B cell (primary cell): ENCODE measurements at regions not wholly inside any gene's neighbourhood (a gene's known extent, or its start where the extent isn't known, plus 50 kb on each side); places are given as distances from the start of the nearest gene placed in this dataset.

Source experiments
- ATAC-seq: fragments of 200-7000 bp; cut with Tn5 transposase; one replicate; pipeline ENCODE4 v1.10.0; 2021; ENCODE audit warnings: low read depth, mild to moderate bottlenecking, moderate number of reproducible peaks, moderate library complexity
- CTCF ChIA-PET: fragments of 350-600 bp; sonication (Branson Sonifier 250); formaldehyde crosslinking; loops from one replicate; lab custom pipeline; 2021; ENCODE audit warnings: antibody characterized with exemption, inconsistent platforms; lab: Charles Lee
- POLR2A ChIA-PET: fragments of 350-600 bp; sonication (Branson Sonifier 250); formaldehyde crosslinking; loops from one replicate; lab custom pipeline; 2021; ENCODE audit warnings: antibody characterized with exemption; lab: Charles Lee
- DNase-seq: peaks from one replicate; pipeline ENCODE4 v3.0.0; 2013
- H2AFZ ChIP-seq: 2 replicates; pipeline ENCODE4 v1.6.1; 2012; ENCODE audit warnings: mild to moderate bottlenecking, low read depth, low read length; ENCODE audit not compliant: insufficient read depth, poor library complexity, severe bottlenecking
- H3K27ac ChIP-seq, 2 donors: 1 replicate in 1 of 2; 2 replicates in 1 of 2; pipeline ENCODE4 v1.5.1; 2012 to 2013; ENCODE audit warnings: low read length in 2 of 2, mild to moderate bottlenecking in 2 of 2, moderate library complexity in 1 of 2
- H3K27me3 ChIP-seq, 4 experiments: fragments of 200-600 bp in 1 of 4; sonication (generic) in 1 of 4; replicated peaks in 1 of 4; 1 replicate in 2 of 4; 2 replicates in 2 of 4; pipeline versions ENCODE4 v1.6.1 to v1.7.0; 2013 to 2016; ENCODE audit warnings: low read length in 3 of 4, mild to moderate bottlenecking in 2 of 4, mixed read lengths in 1 of 4, moderate library complexity in 1 of 4; ENCODE audit not compliant: insufficient read depth in 4 of 4, control insufficient read depth in 3 of 4; ENCODE audit errors: control extremely low read depth in 1 of 4
- H3K36me3 ChIP-seq, 2 experiments: replicated peaks in 1 of 2; 1 replicate in 1 of 2; 2 replicates in 1 of 2; pipeline versions ENCODE4 v1.6.1 to v1.7.1; 2013; ENCODE audit warnings: low read length in 1 of 2; ENCODE audit not compliant: insufficient read depth in 2 of 2, control insufficient read depth in 1 of 2; ENCODE audit errors: control extremely low read depth in 1 of 2, extremely low read depth in 1 of 2
- H3K4me1 ChIP-seq, 2 donors: fragments of 200-600 bp in 1 of 2; sonication (generic) in 1 of 2; 1 replicate in 1 of 2; 2 replicates in 1 of 2; pipeline versions ENCODE4 v1.5.1 to v1.6.1; 2013 to 2017; ENCODE audit warnings: low read length in 2 of 2; ENCODE audit not compliant: control insufficient read depth in 2 of 2, insufficient read depth in 2 of 2
- H3K4me2 ChIP-seq: replicated peaks from 2 replicates; pipeline ENCODE3; 2012; ENCODE audit warnings: mild to moderate bottlenecking, low read depth, low read length; ENCODE audit not compliant: poor library complexity, severe bottlenecking
- H3K4me3 ChIP-seq, 5 experiments: fragments of 200-600 bp in 1 of 5; sonication (generic) in 1 of 5; 1 replicate in 3 of 5; 2 replicates in 2 of 5; pipeline versions ENCODE4 v1.5.1 to v1.7.0; 2011 to 2016; ENCODE audit warnings: low read length in 4 of 5, mild to moderate bottlenecking in 4 of 5, low read depth in 2 of 5, control low read depth in 1 of 5, moderate library complexity in 1 of 5; ENCODE audit not compliant: insufficient read depth in 1 of 5; ENCODE audit errors: control extremely low read depth in 1 of 5, extremely low read depth in 1 of 5
- H3K79me2 ChIP-seq: fragments of 200-600 bp; sonication (generic); one replicate; pipeline ENCODE4 v1.6.0; 2016; ENCODE audit warnings: low read length; ENCODE audit not compliant: control insufficient read depth, insufficient read depth
- H3K9ac ChIP-seq: fragments of 200-600 bp; sonication (generic); 2 replicates; pipeline ENCODE4 v1.6.1; 2017; ENCODE audit warnings: mild to moderate bottlenecking, low read length, moderate library complexity
- H3K9me3 ChIP-seq, 3 donors: one replicate each; pipeline versions ENCODE4 v1.6.1 to v1.7.1; 2013; ENCODE audit warnings: low read length in 2 of 3; ENCODE audit not compliant: control insufficient read depth in 2 of 3, insufficient read depth in 1 of 3; ENCODE audit errors: control extremely low read depth in 1 of 3
- H4K20me1 ChIP-seq: 2 replicates; pipeline ENCODE4 v1.6.0; 2012; ENCODE audit warnings: mild to moderate bottlenecking, low read length; ENCODE audit not compliant: insufficient read depth, control insufficient read depth, poor library complexity, severe bottlenecking
- H3K27ac Mint-ChIP-seq: one replicate; pipeline ENCODE4 v1.8.0; 2021; ENCODE audit warnings: mixed read lengths
- H3K27me3 Mint-ChIP-seq: one replicate; pipeline ENCODE4 v1.8.0; 2021; ENCODE audit warnings: mixed read lengths
- H3K4me1 Mint-ChIP-seq: one replicate; pipeline ENCODE4 v1.8.0; 2021; ENCODE audit warnings: mixed read lengths
- H3K4me3 Mint-ChIP-seq: one replicate; pipeline ENCODE4 v1.8.0; 2021; ENCODE audit warnings: mixed read lengths
- H3K9me3 Mint-ChIP-seq: one replicate; pipeline ENCODE4 v1.8.0; 2022; ENCODE audit warnings: mixed read lengths; ENCODE audit not compliant: insufficient read depth
- CTCF ChIP-seq: fragments of 200-600 bp; IDR thresholded peaks from one replicate; pipeline ENCODE4 v1.8.0; 2022; ENCODE audit warnings: antibody characterized with exemption, mild to moderate bottlenecking
- EZH2 ChIP-seq: IDR thresholded peaks from 2 replicates; pipeline ENCODE4 v1.6.1; 2012; ENCODE audit warnings: borderline replicate concordance, low read depth, mild to moderate bottlenecking, moderate library complexity, low read length; ENCODE audit not compliant: insufficient read depth, poor library complexity, severe bottlenecking
- WGBS: methylation state at CpG from one replicate; pipeline ENCODE4 v1.1.5; 2013; ENCODE audit warnings: missing lambda C conversion rate; ENCODE audit not compliant: insufficient coverage; 5-methylcytosine and 5-hydroxymethylcytosine counted together
- intact Hi-C: fragments of 100-400 bp; cut with micrococcal nuclease; formaldehyde crosslinking; loops from one replicate; pipeline ENCODE4 v1.10.0; 2022

- ChIA-PET CTCF (no interaction called here), POLR2A (no interaction called here)
- Histone ChIP-seq H3K4me3 (no peak overlapping the region), H3K9me3 (no peaks in the 10 kb centered on the region), H4K20me1 (no peaks in the 10 kb centered on the region), H3K4me1 (no peaks in the 10 kb centered on the region), H3K79me2 (no peaks in the 10 kb centered on the region), H3K27ac (no peak overlapping the region), H3K36me3 (no peaks in the 10 kb centered on the region), H3K9ac (no peak overlapping the region), H3K4me2 (no peak overlapping the region), H3K27me3 (no peaks in the 10 kb centered on the region), H2AFZ (no peak overlapping the region)
- no peak overlapping the region for H3K27ac Mint-ChIP-seq
- no peaks in the 10 kb centered on the region for H3K9me3 Mint-ChIP-seq
- DNase-seq (no peak), ATAC-seq (no peak)
- no peaks in the 10 kb centered on the region for H3K27me3 Mint-ChIP-seq
- intact Hi-C loops: no loop called here
- WGBS: 87% methylated on average over 5 of the region's 7 CpGs
- TF ChIP-seq CTCF: no peak
- TF ChIP-seq EZH2: no peak
- no peaks in the 10 kb centered on the region for H3K4me1 Mint-ChIP-seq
- no peak overlapping the region for H3K4me3 Mint-ChIP-seq
Observed at GRCh38 chr10:56298941-56299340, 62.1 kb downstream of the ZWINT start.

GRCh38 chr10:56296618-56297017 is 64.4 kb downstream of the ZWINT start:
- peaks cover 0 to 4% (median 0%) of the 10 kb centered on the region in 3 donors for H3K9me3 ChIP-seq
- H4K20me1 ChIP-seq: no peaks in the 10 kb centered on the region
- no CpG with 5 or more reads among the region's 1 CpG for WGBS
- intact Hi-C loops: no loop called here
- H3K9ac ChIP-seq: no peak overlapping the region
- no peak for TF ChIP-seq EZH2
- no peak for TF ChIP-seq CTCF
- no peak overlapping the region for H3K27ac Mint-ChIP-seq
- no peaks in the 10 kb centered on the region for H3K4me1 Mint-ChIP-seq
- peaks cover 2% of the 10 kb centered on the region for H3K9me3 Mint-ChIP-seq
- no peak overlapping the region for H2AFZ ChIP-seq
- no peaks in the 10 kb centered on the region for H3K79me2 ChIP-seq
- no peak for ATAC-seq
- no peaks in the 10 kb centered on the region for H3K27me3 Mint-ChIP-seq
- H3K4me1 ChIP-seq: no peaks in the 10 kb centered on the region
- no peak overlapping the region for H3K27ac ChIP-seq
- no peak overlapping the region for H3K4me3 Mint-ChIP-seq
- no peak for DNase-seq
- no peaks in the 10 kb centered on the region for H3K27me3 ChIP-seq
- ChIA-PET POLR2A (no interaction called here), CTCF (no interaction called here)
- H3K36me3 ChIP-seq: no peaks in the 10 kb centered on the region
- H3K4me3 ChIP-seq: no peak overlapping the region
- no peak overlapping the region for H3K4me2 ChIP-seq
